Psoas muscle (tissue), 7 donors: ENCODE measurements at regions not wholly inside any gene's neighbourhood (a gene's known extent, or its start where the extent isn't known, plus 50 kb on each side); places are given as distances from the start of the nearest gene placed in this dataset.

ENCODE experiments used
- ATAC-seq, 4 donors: fragments of 200-7000 bp; cut with Tn5 transposase; one replicate each; pipeline ENCODE4 v1.9.1; 2020; ENCODE audit warnings: moderate library complexity in 3 of 4, mild to moderate bottlenecking in 2 of 4
- DNase-seq, 2 donors: peaks; one replicate each; pipeline ENCODE4 v3.0.0-alpha.2; 2020
- H3K27ac ChIP-seq: fragments of 200-600 bp; one replicate; pipeline ENCODE4 v1.8.0; 2022
- H3K27me3 ChIP-seq, 3 donors: fragments of 200-600 bp in 1 of 3; one replicate each; pipeline versions ENCODE4 v1.6.1 to v1.8.0; 2013 to 2022; ENCODE audit warnings: low read length in 2 of 3, mild to moderate bottlenecking in 2 of 3, moderate library complexity in 1 of 3; ENCODE audit not compliant: insufficient read depth in 3 of 3
- H3K36me3 ChIP-seq, 2 donors: fragments of 200-600 bp in 1 of 2; one replicate each; pipeline versions ENCODE4 v1.6.1 to v1.8.0; 2013 to 2022; ENCODE audit warnings: low read depth in 1 of 2, mild to moderate bottlenecking in 1 of 2, moderate library complexity in 1 of 2; ENCODE audit not compliant: insufficient read depth in 1 of 2
- H3K4me1 ChIP-seq: fragments of 200-600 bp; one replicate; pipeline ENCODE4 v1.8.0; 2022
- H3K4me3 ChIP-seq: fragments of 200-600 bp; one replicate; pipeline ENCODE4 v1.8.0; 2022; ENCODE audit warnings: mild to moderate bottlenecking
- H3K9me3 ChIP-seq: fragments of 200-600 bp; one replicate; pipeline ENCODE4 v1.8.0; 2022
- WGBS, 3 donors: extraction: QIAGEN DNeasy Blood & Tissue Kit; methylation state at CpG; one replicate each; pipeline versions ENCODE4 v1.1.6 to v1.1.7; 2013; 5-methylcytosine and 5-hydroxymethylcytosine counted together
- intact Hi-C, 2 donors: fragments of 100-400 bp; cut with DNase I; formaldehyde crosslinking; loops; one replicate each; pipeline versions ENCODE4 v1.11.0 to v1.14.2; 2022
- TF ChIP-seq, protein P1 (sequence below): fragments of 200-600 bp; IDR thresholded peaks from one replicate; pipeline ENCODE4 v1.8.0; 2022; ENCODE audit warnings: antibody characterized with exemption
- donor health status: healthy with polysubstance abuse.
- donor health status: DM: no; HTN: no; CAD: no; lungs with moderate emphysema.
- donor health status: Bipolar disorder and iron deficiency.
- donor health status: healthy.
- donor health status: DM: yes; HTN: yes; CAD: no.
- donor health status: DM: no; HTN: no; CAD: no.
- donor health status: DM: yes; HTN: yes; CAD: no.

DNA sequence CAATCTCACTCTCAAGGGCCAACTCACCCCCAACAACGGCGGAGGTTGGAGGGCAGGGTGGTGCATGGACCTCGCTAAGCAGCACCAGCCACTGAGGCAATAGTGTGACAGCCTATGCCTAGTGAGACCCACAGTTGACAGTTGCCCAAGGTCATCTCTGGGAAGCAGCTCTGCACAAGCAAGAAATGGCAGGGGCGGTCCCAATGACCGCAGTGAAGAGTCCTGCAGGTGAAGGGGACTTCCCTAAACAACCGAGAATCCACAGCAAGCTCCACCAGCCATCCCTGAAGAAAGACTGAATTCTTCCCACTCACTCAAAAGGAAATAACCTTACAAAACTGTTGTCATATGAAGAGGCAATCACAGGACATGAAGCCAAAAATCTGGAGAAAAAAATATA, 313.4 kb upstream of the ID2 start:
- intact Hi-C loops, result no loop called here
- DNase-seq (no peak), ATAC-seq (no peak)
- 94 to 98% (median 96%) methylated on average over 6 of the region's 6 CpGs for WGBS, 3 donors
- Histone ChIP-seq H3K4me1 (no peaks in the 10 kb centered on the region), H3K9me3 (peaks cover 1% of the 10 kb centered on the region), H3K27me3 (no peaks in the 10 kb centered on the region), H3K36me3 (no peaks in the 10 kb centered on the region), H3K27ac (no peak overlapping the region), H3K4me3 (no peak overlapping the region)
- TF ChIP-seq, protein P1, sequence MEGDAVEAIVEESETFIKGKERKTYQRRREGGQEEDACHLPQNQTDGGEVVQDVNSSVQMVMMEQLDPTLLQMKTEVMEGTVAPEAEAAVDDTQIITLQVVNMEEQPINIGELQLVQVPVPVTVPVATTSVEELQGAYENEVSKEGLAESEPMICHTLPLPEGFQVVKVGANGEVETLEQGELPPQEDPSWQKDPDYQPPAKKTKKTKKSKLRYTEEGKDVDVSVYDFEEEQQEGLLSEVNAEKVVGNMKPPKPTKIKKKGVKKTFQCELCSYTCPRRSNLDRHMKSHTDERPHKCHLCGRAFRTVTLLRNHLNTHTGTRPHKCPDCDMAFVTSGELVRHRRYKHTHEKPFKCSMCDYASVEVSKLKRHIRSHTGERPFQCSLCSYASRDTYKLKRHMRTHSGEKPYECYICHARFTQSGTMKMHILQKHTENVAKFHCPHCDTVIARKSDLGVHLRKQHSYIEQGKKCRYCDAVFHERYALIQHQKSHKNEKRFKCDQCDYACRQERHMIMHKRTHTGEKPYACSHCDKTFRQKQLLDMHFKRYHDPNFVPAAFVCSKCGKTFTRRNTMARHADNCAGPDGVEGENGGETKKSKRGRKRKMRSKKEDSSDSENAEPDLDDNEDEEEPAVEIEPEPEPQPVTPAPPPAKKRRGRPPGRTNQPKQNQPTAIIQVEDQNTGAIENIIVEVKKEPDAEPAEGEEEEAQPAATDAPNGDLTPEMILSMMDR, result no peak

DNA sequence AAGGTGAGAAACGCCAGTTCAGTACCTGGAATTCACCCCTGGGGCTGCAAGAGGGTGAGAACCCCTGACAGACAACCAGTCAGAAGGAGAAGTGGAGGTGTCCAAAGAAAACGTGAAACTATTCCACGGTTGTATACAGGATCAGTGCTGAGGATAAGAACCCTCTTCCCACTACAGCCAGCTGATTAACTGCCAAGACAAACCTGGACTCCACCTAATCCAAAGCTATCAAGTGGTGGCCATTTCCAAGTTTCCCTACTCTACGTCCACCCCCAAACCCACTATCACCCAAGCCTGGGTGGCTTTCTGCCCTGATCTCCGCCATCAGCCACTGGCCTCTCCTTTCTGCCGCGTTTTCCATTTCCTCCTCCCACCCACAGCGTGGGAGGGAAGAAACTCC, 312.3 kb upstream of the ID2 start:
- DNase-seq, result no peak
- intact Hi-C loops, result no loop called here
- 86 to 89% (median 86%) methylated on average over 8 of the region's 8 CpGs for WGBS, 3 donors

DNA sequence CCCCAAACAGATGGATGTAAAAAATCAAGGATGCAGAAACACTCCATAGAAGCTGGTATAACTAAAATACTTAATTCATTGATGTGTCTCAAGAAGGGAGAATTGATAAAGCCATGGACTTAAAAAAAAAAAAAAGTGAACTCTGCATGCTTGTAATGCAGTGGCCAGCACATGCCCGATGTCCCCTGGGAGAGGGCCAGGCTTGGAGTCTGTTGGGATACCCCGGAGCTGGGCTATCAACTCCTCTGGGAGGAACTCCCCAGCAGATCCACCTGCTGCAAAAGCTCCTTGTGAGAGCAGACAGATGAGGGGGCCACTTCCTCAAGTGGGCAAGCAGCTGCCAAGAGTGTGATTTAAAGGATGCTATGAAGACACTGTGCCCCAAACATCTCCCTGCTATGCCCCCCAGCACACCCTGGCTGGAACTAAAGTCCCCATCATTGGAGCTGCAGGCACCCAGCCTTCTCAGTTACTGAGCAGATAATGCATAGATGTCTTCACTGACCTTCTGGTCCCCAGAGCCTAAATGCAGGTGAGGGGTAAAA, 311.5 kb upstream of the ID2 start:
- ATAC-seq, result no peak
- H3K36me3 ChIP-seq, result no peaks in the 10 kb centered on the region
- H3K9me3 ChIP-seq, result peaks cover 5% of the 10 kb centered on the region
- intact Hi-C loops, result no loop called here
- no peaks in the 10 kb centered on the region for H3K27me3 ChIP-seq
- no peaks in the 10 kb centered on the region for H3K4me1 ChIP-seq
- TF ChIP-seq, protein P1, result no peak
- no peak overlapping the region for H3K4me3 ChIP-seq
- 21 to 36% (median 30%) methylated on average over 2 of the region's 2 CpGs for WGBS, 3 donors
- H3K27ac ChIP-seq, result no peak overlapping the region
- no peak for DNase-seq

More for the DNA sequence above, 312.3 kb upstream of the ID2 start:
- H3K9me3 ChIP-seq, result peaks cover 5% of the 10 kb centered on the region
- H3K4me1 ChIP-seq, result no peaks in the 10 kb centered on the region
- H3K27me3 ChIP-seq, result no peaks in the 10 kb centered on the region
- H3K4me3 ChIP-seq, result no peak overlapping the region
- TF ChIP-seq, protein P1, result no peak
- H3K27ac ChIP-seq, result no peak overlapping the region
- H3K36me3 ChIP-seq, result no peaks in the 10 kb centered on the region
- no peak for ATAC-seq

DNA sequence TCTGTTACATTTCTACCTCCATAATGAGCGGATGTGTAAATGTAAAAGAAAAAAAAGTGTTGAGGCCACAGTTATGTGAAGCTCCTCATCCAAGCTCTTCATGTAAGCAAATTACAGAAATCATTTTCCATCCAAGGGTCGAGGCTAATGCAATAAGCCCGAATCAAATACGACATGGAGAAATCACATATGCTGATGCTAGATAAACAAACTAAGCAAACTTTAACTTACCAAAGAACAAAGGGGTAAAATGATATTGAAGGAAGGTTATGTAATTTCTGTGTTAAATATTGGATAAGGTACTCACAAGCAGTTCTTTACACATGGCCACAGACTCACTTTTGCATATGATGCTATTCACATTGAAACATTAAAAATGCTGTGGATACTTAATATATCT, 310.2 kb upstream of the ID2 start:
- TF ChIP-seq, protein P1, result no peak
- no peak for ATAC-seq
- intact Hi-C loops, result no loop called here
- H3K4me3 ChIP-seq, result no peak overlapping the region
- 92 to 93% (median 93%) methylated on average over 4 of the region's 4 CpGs for WGBS, 3 donors
- H3K27ac ChIP-seq, result no peak overlapping the region
- no peaks in the 10 kb centered on the region for H3K4me1 ChIP-seq
- H3K9me3 ChIP-seq, result peaks cover 5% of the 10 kb centered on the region
- DNase-seq, result no peak
- peaks cover 0 to under 1% (median 0%) of the 10 kb centered on the region in 3 donors for H3K27me3 ChIP-seq
- H3K36me3 ChIP-seq, result no peaks in the 10 kb centered on the region

DNA sequence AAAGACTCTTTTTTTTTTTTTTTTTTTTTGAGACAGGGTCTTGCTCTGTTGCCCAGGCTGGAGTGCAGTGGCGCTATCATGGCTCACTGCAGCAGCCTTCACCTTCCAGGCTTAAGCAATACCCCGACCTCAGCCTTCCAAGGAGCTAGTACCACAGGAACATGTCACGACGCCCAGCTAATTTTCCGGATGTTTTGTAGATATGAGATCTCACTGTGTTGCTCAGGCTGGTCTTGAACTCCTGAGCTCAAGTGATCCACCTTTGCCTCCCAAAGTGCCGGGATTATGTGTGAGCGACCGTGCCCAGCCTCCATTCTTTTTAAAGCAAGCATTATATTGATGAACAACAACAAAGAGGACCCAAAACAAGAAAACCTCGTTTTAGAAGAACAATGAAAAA, 307.1 kb upstream of the ID2 start:
- intact Hi-C loops, result no loop called here
- Histone ChIP-seq H3K4me3 (no peak overlapping the region), H3K4me1 (no peaks in the 10 kb centered on the region), H3K27me3 (peaks cover 0 to 1% (median 0%) of the 10 kb centered on the region in 3 donors), H3K36me3 (no peaks in the 10 kb centered on the region), H3K9me3 (peaks cover 5% of the 10 kb centered on the region), H3K27ac (no peak overlapping the region)
- ATAC-seq (no peak), DNase-seq (no peak)
- TF ChIP-seq, protein P1, result no peak
- WGBS, 3 donors, result 89 to 92% (median 90%) methylated on average over 9 of the region's 9 CpGs
